HG02981 (cell line): ENCODE measurements at regions not wholly inside any gene's neighbourhood (a gene's known extent, or its start where the extent isn't known, plus 50 kb on each side); places are given as distances from the start of the nearest gene placed in this dataset.

Experiments used
- ATAC-seq: cut with Tn5 transposase; IDR thresholded peaks from one replicate; pipeline ENCODE4 v1.9.1; 2021; ENCODE audit warnings: mild to moderate bottlenecking, moderate library complexity; ENCODE audit not compliant: unreplicated experiment

GRCh38 chr18:41703744-41704530 is 251.1 kb upstream of the PIK3C3 start:
- ATAC-seq: no peak

- ATAC-seq: no peak
Observed at GRCh38 chr18:41700416-41700815, 254.6 kb upstream of the PIK3C3 start.

GRCh38 chr18:41695441-41695840 is 259.6 kb upstream of the PIK3C3 start:
- ATAC-seq: no peak

GRCh38 chr18:41693008-41693407 is 262.0 kb upstream of the PIK3C3 start:
- ATAC-seq: no peak

- ATAC-seq: no peak
Observed at GRCh38 chr18:41690332-41691127, 264.5 kb upstream of the PIK3C3 start.

- ATAC-seq: no peak
Observed at GRCh38 chr18:41687138-41687537, 267.9 kb upstream of the PIK3C3 start.

- ATAC-seq: no peak
Observed at GRCh38 chr18:41681138-41681880, 273.7 kb upstream of the PIK3C3 start.

- no peak for ATAC-seq
Observed at GRCh38 chr18:41674506-41674905, 280.5 kb upstream of the PIK3C3 start.

GRCh38 chr18:41666231-41666630 is 288.8 kb upstream of the PIK3C3 start:
- ATAC-seq: no peak

GRCh38 chr18:41665210-41665609 is 289.8 kb upstream of the PIK3C3 start:
- ATAC-seq: no peak

GRCh38 chr18:41660654-41661053 is 294.4 kb upstream of the PIK3C3 start:
- ATAC-seq: no peak

GRCh38 chr18:41659438-41660130 is 295.4 kb upstream of the PIK3C3 start:
- ATAC-seq: no peak

- ATAC-seq: no peak
Observed at GRCh38 chr18:41657189-41657588, 297.8 kb upstream of the PIK3C3 start.

- no peak for ATAC-seq
Observed at GRCh38 chr18:41655074-41655473, 300.0 kb upstream of the PIK3C3 start.

- no peak for ATAC-seq
Observed at GRCh38 chr18:41647914-41648313, 307.1 kb upstream of the PIK3C3 start.

GRCh38 chr18:41646915-41647620 is 308.0 kb upstream of the PIK3C3 start:
- ATAC-seq: no peak

GRCh38 chr18:41645589-41646360 is 309.3 kb upstream of the PIK3C3 start:
- no peak for ATAC-seq

GRCh38 chr18:41644466-41644865 is 310.6 kb upstream of the PIK3C3 start:
- no peak for ATAC-seq

GRCh38 chr18:41643427-41643826 is 311.6 kb upstream of the PIK3C3 start:
- no peak for ATAC-seq

- ATAC-seq: no peak
Observed at GRCh38 chr18:41642756-41643155, 312.3 kb upstream of the PIK3C3 start.
